ENCODE measurements at regions not wholly inside any gene's neighbourhood (a gene's known extent, or its start where the extent isn't known, plus 50 kb on each side); places are given as distances from the start of the nearest gene placed in this dataset.

GRCh38 chr11:116459185-116460045 lies 313.4 kb downstream of the BUD13 start:
- Histone ChIP-seq H3K9me3 (no peaks in the 10 kb centered on the region), H3K27ac (no peak overlapping the region), H3K27me3 (peaks cover 13% of the 10 kb centered on the region), H3K4me1 (no peaks in the 10 kb centered on the region), H3K4me3 (no peak overlapping the region), H3K36me3 (no peaks in the 10 kb centered on the region)
- TF ChIP-seq CTCF (IDR thresholded peaks at IDR 0.05) (no peak), EP300 (IDR thresholded peaks at IDR 0.05) (no peak), POLR2AphosphoS5 (IDR thresholded peaks at IDR 0.05) (no peak), POLR2A (IDR thresholded peaks at IDR 0.05) (no peak)
- WGBS = 75% methylated on average over 13 of the region's 13 CpGs
- DNase-seq (ENCODE audit: low spot score in 2 of 2) = no peak

GRCh38 chr11:116458546-116458945 lies 314.2 kb downstream of the BUD13 start:
- DNase-seq (ENCODE audit: low spot score in 2 of 2) = no peak
- Histone ChIP-seq H3K27me3 (peaks cover 13% of the 10 kb centered on the region), H3K36me3 (no peaks in the 10 kb centered on the region), H3K4me1 (no peaks in the 10 kb centered on the region), H3K27ac (no peak overlapping the region), H3K9me3 (no peaks in the 10 kb centered on the region), H3K4me3 (no peak overlapping the region)
- TF ChIP-seq POLR2A (IDR thresholded peaks at IDR 0.05) = no peak
- TF ChIP-seq EP300 (IDR thresholded peaks at IDR 0.05) = no peak
- TF ChIP-seq POLR2AphosphoS5 (IDR thresholded peaks at IDR 0.05) = no peak
- no peak for TF ChIP-seq CTCF (IDR thresholded peaks at IDR 0.05)
- WGBS = 86% methylated on average over 4 of the region's 4 CpGs

GRCh38 chr11:116457336-116458007 lies 315.3 kb downstream of the BUD13 start:
- Histone ChIP-seq H3K27me3 (peaks cover 13% of the 10 kb centered on the region), H3K9me3 (no peaks in the 10 kb centered on the region), H3K4me1 (no peaks in the 10 kb centered on the region), H3K27ac (no peak overlapping the region), H3K4me3 (no peak overlapping the region), H3K36me3 (no peaks in the 10 kb centered on the region)
- WGBS = 88% methylated on average over 10 of the region's 10 CpGs
- TF ChIP-seq POLR2AphosphoS5 (IDR thresholded peaks at IDR 0.05) (no peak), CTCF (IDR thresholded peaks at IDR 0.05) (no peak), POLR2A (IDR thresholded peaks at IDR 0.05) (no peak), EP300 (IDR thresholded peaks at IDR 0.05) (no peak)
- no peak for DNase-seq (ENCODE audit: low spot score in 2 of 2)

- whole genome bisulfite sequencing = 88% methylated on average over 1 of the region's 1 CpG
- TF ChIP-seq CTCF (IDR thresholded peaks at IDR 0.05) (no peak), POLR2A (IDR thresholded peaks at IDR 0.05) (no peak), POLR2AphosphoS5 (IDR thresholded peaks at IDR 0.05) (no peak), EP300 (IDR thresholded peaks at IDR 0.05) (no peak)
- no peaks in the 10 kb centered on the region for H3K36me3 ChIP-seq
- no peaks in the 10 kb centered on the region for H3K4me1 ChIP-seq
- peaks cover under 1% of the 10 kb centered on the region for H3K9me3 ChIP-seq
- peaks cover 5% of the 10 kb centered on the region for H3K27me3 ChIP-seq
- no peak overlapping the region for H3K27ac ChIP-seq
- H3K4me3 ChIP-seq = no peak overlapping the region
- no peak for DNase-seq (ENCODE audit: low spot score in 2 of 2)
These were observed 317.8 kb downstream of the BUD13 start for GRCh38 chr11:116454951-116455350.

- Histone ChIP-seq H3K36me3 (no peaks in the 10 kb centered on the region), H3K4me1 (no peaks in the 10 kb centered on the region), H3K4me3 (no peak overlapping the region), H3K9me3 (peaks cover 9% of the 10 kb centered on the region), H3K27ac (no peak overlapping the region), H3K27me3 (peaks cover 5% of the 10 kb centered on the region)
- DNase-seq (ENCODE audit: low spot score in 2 of 2) = no peak
- TF ChIP-seq CTCF (IDR thresholded peaks at IDR 0.05) = peak in 1 of 2 donors; percentile 29
- no peak for TF ChIP-seq POLR2A (IDR thresholded peaks at IDR 0.05)
- 41% methylated on average over 9 of the region's 9 CpGs for WGBS
These were observed 318.7 kb downstream of the BUD13 start for GRCh38 chr11:116454020-116454645.

All from suprapubic skin (tissue), 4 donors.